ENCODE measurements at regions not wholly inside any gene's neighbourhood (a gene's known extent, or its start where the extent isn't known, plus 50 kb on each side); places are given as distances from the start of the nearest gene placed in this dataset.

DNA sequence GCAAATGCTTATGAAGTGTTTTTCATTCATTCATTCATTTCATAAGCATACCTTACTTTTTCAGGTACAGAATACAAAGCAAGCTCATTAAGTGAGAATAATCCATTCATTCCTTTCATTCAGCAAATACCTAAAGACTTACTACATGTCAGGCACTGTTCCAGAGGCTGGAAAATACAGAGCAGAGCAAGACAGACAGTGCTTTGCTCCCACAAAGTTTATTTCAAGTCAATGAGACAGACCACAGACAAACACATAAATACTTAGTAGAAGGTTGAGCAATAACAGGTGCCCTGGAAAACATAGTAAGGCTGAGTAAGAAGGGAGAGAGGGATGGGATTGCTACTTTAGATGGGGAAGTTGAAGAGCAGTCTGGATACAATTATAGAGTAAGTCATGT, 309.8 kb downstream of the C1D start:
- Mint-ChIP-seq H3K36me3 (ENCODE audit: low read depth) (no peaks in the 10 kb centered on the region), H3K9me3 (no peaks in the 10 kb centered on the region), H3K4me3 (no peak overlapping the region), H3K4me1 (no peaks in the 10 kb centered on the region), H3K27me3 (ENCODE audit: low read depth) (no peaks in the 10 kb centered on the region), H3K27ac (ENCODE audit: unreplicated experiment) (no peak overlapping the region)
- TF ChIP-seq CTCF (conservative IDR thresholded peaks at IDR 0.05), result no peak
- no peak for DNase-seq (ENCODE audit: low read depth, low spot score)

DNA sequence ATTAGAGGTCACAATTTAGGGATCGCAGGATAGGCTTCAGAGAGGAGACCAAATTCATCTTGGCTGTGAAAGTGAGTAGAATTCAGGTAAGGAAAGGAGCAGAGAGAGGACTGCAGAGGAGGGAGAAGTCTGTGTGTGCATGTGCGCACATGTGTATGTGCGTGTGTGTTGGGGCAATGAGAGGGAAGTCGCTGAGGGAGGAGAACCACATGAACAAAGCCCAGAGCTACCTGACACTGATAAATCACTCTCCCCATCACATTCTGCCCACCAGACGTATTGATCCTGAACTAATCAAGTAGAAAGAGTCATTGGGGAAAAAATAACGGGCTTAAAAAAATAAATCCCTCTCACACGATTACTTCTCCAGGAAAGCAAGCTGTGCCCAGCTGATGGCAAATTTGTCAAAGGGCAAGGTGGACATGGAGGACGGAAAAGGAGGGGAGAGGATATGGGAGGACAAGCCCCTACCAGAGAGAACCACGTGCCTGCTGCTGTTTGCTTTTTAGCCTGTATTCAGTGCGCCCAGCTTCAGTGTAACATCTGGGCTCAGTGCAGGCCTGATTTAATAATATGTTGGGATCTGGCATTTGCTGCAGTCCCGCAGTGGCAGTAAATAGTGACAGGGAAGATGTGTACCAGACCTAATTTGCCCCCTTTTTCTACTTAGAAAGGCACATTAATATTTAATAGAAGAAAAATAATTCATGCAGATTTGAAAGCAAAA, 307.5 kb downstream of the C1D start:
- no peak overlapping the region for H3K27ac Mint-ChIP-seq (ENCODE audit: unreplicated experiment)

GRCh38 chr2:67760995-67761394, 301.8 kb downstream of the C1D start:
- peaks cover 4% of the 10 kb centered on the region for H3K9me3 Mint-ChIP-seq
- no peaks in the 10 kb centered on the region for H3K4me1 Mint-ChIP-seq
- peaks cover 17% of the 10 kb centered on the region for H3K27me3 Mint-ChIP-seq (ENCODE audit: low read depth)
- no peak for DNase-seq (ENCODE audit: low read depth, low spot score)
- TF ChIP-seq CTCF (conservative IDR thresholded peaks at IDR 0.05), result no peak
- H3K4me3 Mint-ChIP-seq, result no peak overlapping the region
- no peaks in the 10 kb centered on the region for H3K36me3 Mint-ChIP-seq (ENCODE audit: low read depth)
- H3K27ac Mint-ChIP-seq (ENCODE audit: unreplicated experiment), result no peak overlapping the region

More for the DNA sequence above, 307.5 kb downstream of the C1D start:
- no peaks in the 10 kb centered on the region for H3K4me1 Mint-ChIP-seq
- no peak for DNase-seq (ENCODE audit: low read depth, low spot score)
- peaks cover 2% of the 10 kb centered on the region for H3K27me3 Mint-ChIP-seq (ENCODE audit: low read depth)
- no peak for TF ChIP-seq CTCF (conservative IDR thresholded peaks at IDR 0.05)
- no peaks in the 10 kb centered on the region for H3K9me3 Mint-ChIP-seq
- H3K4me3 Mint-ChIP-seq, result no peak overlapping the region
- H3K36me3 Mint-ChIP-seq (ENCODE audit: low read depth), result no peaks in the 10 kb centered on the region

DNA sequence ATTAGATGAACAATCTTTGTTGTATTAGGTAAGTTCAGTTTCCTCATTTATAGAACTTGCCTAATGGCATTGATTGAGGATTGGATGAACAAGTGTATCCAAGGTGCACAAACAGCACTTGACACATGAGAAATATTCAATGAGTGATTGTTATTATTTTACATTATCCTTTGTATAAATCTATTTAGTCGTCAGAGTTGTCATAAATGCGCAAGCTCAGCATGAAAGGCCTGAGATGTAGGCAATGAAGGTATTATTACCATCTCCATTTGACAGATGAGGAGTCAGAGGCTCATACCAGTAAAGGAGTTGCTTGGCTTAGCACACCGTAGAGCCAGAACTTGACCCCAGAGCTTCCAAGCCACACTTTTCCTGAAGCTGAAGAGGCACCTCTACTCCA, 291.4 kb downstream of the C1D start:
- Mint-ChIP-seq H3K36me3 (ENCODE audit: low read depth) (no peaks in the 10 kb centered on the region), H3K9me3 (no peaks in the 10 kb centered on the region), H3K4me3 (no peak overlapping the region), H3K27me3 (ENCODE audit: low read depth) (peaks cover 2% of the 10 kb centered on the region), H3K27ac (ENCODE audit: unreplicated experiment) (no peak overlapping the region), H3K4me1 (no peaks in the 10 kb centered on the region)
- no peak for TF ChIP-seq CTCF (conservative IDR thresholded peaks at IDR 0.05)
- no peak for DNase-seq (ENCODE audit: low read depth, low spot score)

DNA sequence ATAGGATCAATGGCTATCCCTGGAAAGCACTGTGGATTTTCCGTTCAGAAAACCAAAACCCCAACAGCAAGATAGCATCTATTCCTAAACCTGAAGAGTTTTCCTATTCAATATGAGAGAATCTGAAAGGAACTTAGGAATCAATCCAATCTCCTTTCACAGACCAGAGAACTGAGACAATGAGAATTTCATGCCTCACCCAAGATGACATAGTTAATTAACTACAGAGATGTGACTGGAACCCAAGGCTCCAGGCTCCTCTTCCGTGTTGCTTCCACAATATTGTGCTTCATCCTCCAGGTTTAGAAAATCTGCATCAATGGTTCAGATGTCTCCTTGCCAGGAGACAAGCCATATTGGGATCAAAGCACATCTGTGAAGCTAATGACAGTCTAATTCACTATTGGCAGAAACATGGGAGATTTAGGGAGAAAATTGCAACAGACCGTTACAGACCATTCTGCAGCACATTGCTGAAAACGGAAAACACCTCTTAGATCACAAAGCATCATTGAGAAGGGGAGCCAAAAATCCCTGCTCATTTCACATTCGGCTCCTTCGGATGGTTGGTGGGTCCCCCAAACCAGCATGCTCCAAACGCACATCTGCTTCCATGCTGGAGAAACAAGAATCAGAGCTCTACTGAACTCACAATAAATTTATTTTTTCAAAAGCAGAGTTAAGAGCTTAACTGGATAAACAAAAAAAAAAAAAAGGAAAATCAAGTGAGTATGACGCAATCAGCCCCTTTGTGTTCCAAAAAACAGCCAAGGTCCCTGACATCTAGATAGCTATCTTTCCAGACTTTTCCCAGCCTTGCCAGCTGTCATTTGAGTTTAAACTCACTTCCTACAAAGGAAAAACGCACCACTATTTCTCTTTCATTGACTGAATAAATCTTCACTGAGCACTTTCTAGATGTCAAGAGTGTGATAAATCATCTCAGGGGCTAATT, 290.3 kb downstream of the C1D start:
- no peaks in the 10 kb centered on the region for H3K4me1 Mint-ChIP-seq
- no peak overlapping the region for H3K27ac Mint-ChIP-seq (ENCODE audit: unreplicated experiment)
- no peaks in the 10 kb centered on the region for H3K36me3 Mint-ChIP-seq (ENCODE audit: low read depth)
- no peak for TF ChIP-seq CTCF (conservative IDR thresholded peaks at IDR 0.05)
- H3K4me3 Mint-ChIP-seq, result no peak overlapping the region
- no peak for DNase-seq (ENCODE audit: low read depth, low spot score)
- H3K27me3 Mint-ChIP-seq (ENCODE audit: low read depth), result peaks cover 2% of the 10 kb centered on the region
- H3K9me3 Mint-ChIP-seq, result no peaks in the 10 kb centered on the region
